Smooth muscle cell (in vitro differentiated cells): ENCODE measurements at regions not wholly inside any gene's neighbourhood (a gene's known extent, or its start where the extent isn't known, plus 50 kb on each side); places are given as distances from the start of the nearest gene placed in this dataset.

ENCODE experiments used
- DNase-seq: peaks from one replicate; lab custom pipeline; 2025; ENCODE audit not compliant: unreplicated experiment; lab: John Stamatoyannopoulos, UW
- H2AFZ ChIP-seq: fragments of 200-600 bp; sonication (generic); 2 replicates; pipeline ENCODE4 v1.6.0; 2016; ENCODE audit warnings: antibody characterized with exemption, low read depth, mild to moderate bottlenecking
- H3F3A ChIP-seq: fragments of 200-600 bp; sonication (generic); 2 replicates; pipeline ENCODE4 v1.6.0; 2017; ENCODE audit warnings: antibody characterized with exemption, low read depth
- H3K27ac ChIP-seq: fragments of 200-600 bp; sonication (generic); 2 replicates; pipeline ENCODE4 v1.5.1; 2016; ENCODE audit warnings: low read depth, mild to moderate bottlenecking
- H3K27me3 ChIP-seq: fragments of 200-600 bp; sonication (generic); 2 replicates; pipeline ENCODE4 v1.6.1; 2016; ENCODE audit warnings: low read depth, mild to moderate bottlenecking
- H3K36me3 ChIP-seq: fragments of 200-600 bp; sonication (generic); 2 replicates; pipeline ENCODE4 v1.5.1; 2016; ENCODE audit warnings: low read depth
- H3K4me1 ChIP-seq: fragments of 200-600 bp; sonication (generic); 2 replicates; pipeline ENCODE4 v1.5.1; 2016; ENCODE audit warnings: low read depth
- H3K4me2 ChIP-seq: fragments of 200-600 bp; sonication (generic); 2 replicates; pipeline ENCODE4 v1.6.0; 2016; ENCODE audit warnings: mild to moderate bottlenecking
- H3K4me3 ChIP-seq: fragments of 200-600 bp; sonication (generic); 2 replicates; pipeline ENCODE4 v1.5.1; 2016; ENCODE audit warnings: mild to moderate bottlenecking
- H3K79me2 ChIP-seq: fragments of 200-600 bp; sonication (generic); 2 replicates; pipeline ENCODE4 v1.6.0; 2016; ENCODE audit warnings: low read depth, mild to moderate bottlenecking
- H3K9ac ChIP-seq: fragments of 200-600 bp; sonication (generic); 2 replicates; pipeline ENCODE4 v1.6.0; 2016; ENCODE audit warnings: low read depth
- H3K9me3 ChIP-seq: fragments of 200-600 bp; sonication (generic); replicated peaks from 2 replicates; pipeline ENCODE4 v1.5.1; 2016; ENCODE audit warnings: low read depth
- H4K20me1 ChIP-seq: fragments of 200-600 bp; sonication (generic); 2 replicates; pipeline ENCODE4 v1.6.0; 2016; ENCODE audit warnings: low read depth
- WGBS: methylation state at CpG from one replicate; pipeline ENCODE4 v1.1.7; 2016; ENCODE audit warnings: low lambda C conversion rate; 5-methylcytosine and 5-hydroxymethylcytosine counted together
- TF ChIP-seq, protein P1 (sequence below): fragments of 200-600 bp; sonication (generic); IDR thresholded peaks from 2 replicates; pipeline ENCODE4 v1.5.1; 2017; ENCODE audit warnings: borderline replicate concordance, mild to moderate bottlenecking, antibody characterized with exemption; ENCODE audit not compliant: insufficient read depth, poor library complexity, severe bottlenecking

DNA sequence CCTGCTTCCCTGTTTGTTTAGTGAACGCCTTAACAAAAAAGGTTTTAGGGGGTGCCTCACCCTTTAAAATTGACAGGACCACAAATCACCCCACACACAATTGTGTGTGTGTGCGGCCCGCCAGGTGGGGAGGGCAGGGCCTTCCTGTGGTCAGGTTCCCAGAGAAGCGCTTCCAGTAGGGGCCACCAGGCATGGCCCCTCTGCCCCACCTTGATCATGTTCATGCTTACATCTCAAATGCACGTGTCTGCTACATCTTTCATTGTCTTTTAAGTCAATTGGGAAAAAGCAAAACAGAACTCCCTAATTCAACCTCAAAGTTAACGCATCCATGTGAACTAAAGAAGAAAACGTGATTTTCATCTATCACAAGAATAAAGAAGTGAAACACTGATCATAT is 1335.3 kb downstream of the TBC1D22A start:
- Histone ChIP-seq H2AFZ (no peak overlapping the region), H3K9me3 (no peaks in the 10 kb centered on the region), H3K36me3 (no peaks in the 10 kb centered on the region), H3K9ac (no peak overlapping the region), H3K4me2 (no peak overlapping the region), H3F3A (no peaks in the 10 kb centered on the region), H3K4me3 (no peak overlapping the region), H3K4me1 (no peaks in the 10 kb centered on the region), H4K20me1 (no peaks in the 10 kb centered on the region), H3K79me2 (no peaks in the 10 kb centered on the region), H3K27ac (no peak overlapping the region), H3K27me3 (peaks cover 65% of the 10 kb centered on the region)
- WGBS: 81% methylated on average over 7 of the region's 7 CpGs
- DNase-seq: no peak
- TF ChIP-seq, protein P1, sequence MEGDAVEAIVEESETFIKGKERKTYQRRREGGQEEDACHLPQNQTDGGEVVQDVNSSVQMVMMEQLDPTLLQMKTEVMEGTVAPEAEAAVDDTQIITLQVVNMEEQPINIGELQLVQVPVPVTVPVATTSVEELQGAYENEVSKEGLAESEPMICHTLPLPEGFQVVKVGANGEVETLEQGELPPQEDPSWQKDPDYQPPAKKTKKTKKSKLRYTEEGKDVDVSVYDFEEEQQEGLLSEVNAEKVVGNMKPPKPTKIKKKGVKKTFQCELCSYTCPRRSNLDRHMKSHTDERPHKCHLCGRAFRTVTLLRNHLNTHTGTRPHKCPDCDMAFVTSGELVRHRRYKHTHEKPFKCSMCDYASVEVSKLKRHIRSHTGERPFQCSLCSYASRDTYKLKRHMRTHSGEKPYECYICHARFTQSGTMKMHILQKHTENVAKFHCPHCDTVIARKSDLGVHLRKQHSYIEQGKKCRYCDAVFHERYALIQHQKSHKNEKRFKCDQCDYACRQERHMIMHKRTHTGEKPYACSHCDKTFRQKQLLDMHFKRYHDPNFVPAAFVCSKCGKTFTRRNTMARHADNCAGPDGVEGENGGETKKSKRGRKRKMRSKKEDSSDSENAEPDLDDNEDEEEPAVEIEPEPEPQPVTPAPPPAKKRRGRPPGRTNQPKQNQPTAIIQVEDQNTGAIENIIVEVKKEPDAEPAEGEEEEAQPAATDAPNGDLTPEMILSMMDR: no peak

DNA sequence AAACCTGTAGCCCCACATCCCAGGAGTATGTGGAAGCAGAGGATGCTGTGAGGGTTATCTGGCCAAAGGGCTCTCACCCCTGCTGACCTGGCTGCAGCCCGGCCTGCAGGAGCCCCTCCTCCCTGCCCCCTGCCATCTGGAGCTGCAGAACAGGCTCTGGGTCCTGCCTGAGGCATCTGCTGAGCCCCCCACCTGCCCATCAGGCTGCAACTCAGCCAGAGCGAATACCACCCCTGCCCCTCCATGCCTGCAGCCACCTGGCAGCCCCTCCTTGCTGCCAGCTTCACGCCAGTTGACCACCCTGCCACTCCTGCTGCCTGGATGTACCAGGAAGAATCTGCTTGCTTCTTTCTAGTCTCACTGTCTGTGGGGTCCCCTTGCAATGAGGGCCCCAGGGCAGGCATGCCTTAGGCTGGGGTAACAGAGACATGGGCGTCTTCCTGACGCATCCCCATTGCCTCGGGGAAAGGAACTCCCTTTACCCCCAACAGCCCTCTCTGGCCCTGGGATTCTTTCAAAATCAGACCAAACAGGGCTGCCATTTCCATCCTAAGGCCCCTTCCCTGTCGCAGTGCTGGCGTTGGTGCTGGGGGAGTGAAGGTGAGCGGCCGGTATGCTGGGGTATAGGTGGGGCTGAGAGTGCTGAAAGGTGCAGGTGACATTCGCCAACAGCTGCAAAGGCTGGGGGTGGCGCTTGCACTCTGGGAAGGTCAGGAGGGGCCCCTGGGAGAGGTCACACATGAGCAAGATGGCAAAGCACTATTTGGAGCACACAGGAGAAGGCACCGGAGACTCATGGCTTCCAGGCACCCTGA is 1334.6 kb downstream of the TBC1D22A start:
- Histone ChIP-seq H3K4me2 (no peak overlapping the region), H3K9ac (no peak overlapping the region), H3K27ac (no peak overlapping the region), H3K4me3 (no peak overlapping the region), H3K36me3 (no peaks in the 10 kb centered on the region), H4K20me1 (no peaks in the 10 kb centered on the region), H3K4me1 (no peaks in the 10 kb centered on the region), H3K9me3 (no peaks in the 10 kb centered on the region), H3K27me3 (peaks cover 71% of the 10 kb centered on the region), H2AFZ (no peak overlapping the region), H3F3A (no peaks in the 10 kb centered on the region), H3K79me2 (no peaks in the 10 kb centered on the region)
- TF ChIP-seq, protein P1: no peak
- no peak for DNase-seq
- WGBS: 72% methylated on average over 13 of the region's 13 CpGs

DNA sequence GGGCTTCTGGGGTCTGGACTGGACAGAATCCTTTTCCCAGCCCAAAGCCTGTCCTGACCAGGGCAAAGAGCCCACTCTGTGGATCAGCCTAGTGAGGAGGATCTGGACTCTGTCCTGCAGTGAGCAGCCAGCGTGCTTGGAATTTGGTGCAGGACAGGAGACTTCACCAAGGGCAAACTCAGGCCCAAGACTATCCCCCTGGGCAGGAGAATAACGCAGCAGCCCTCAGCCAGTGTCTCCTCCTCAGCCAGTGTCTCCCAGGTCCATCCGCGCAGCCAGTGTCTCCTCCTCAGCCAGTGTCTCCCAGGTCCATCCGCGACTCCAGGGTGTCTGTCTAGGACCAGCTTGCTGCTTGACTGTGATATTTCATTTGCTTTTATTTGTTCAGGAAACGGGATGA is 1334.0 kb downstream of the TBC1D22A start:
- Histone ChIP-seq H4K20me1 (no peaks in the 10 kb centered on the region), H3K4me2 (no peak overlapping the region), H3K27me3 (peaks cover 72% of the 10 kb centered on the region), H2AFZ (no peak overlapping the region), H3K27ac (no peak overlapping the region), H3K4me1 (no peaks in the 10 kb centered on the region), H3K9ac (no peak overlapping the region), H3K9me3 (no peaks in the 10 kb centered on the region), H3K4me3 (no peak overlapping the region), H3K79me2 (no peaks in the 10 kb centered on the region), H3F3A (no peaks in the 10 kb centered on the region), H3K36me3 (no peaks in the 10 kb centered on the region)
- no peak for DNase-seq
- TF ChIP-seq, protein P1: no peak
- 86% methylated on average over 7 of the region's 7 CpGs for WGBS

DNA sequence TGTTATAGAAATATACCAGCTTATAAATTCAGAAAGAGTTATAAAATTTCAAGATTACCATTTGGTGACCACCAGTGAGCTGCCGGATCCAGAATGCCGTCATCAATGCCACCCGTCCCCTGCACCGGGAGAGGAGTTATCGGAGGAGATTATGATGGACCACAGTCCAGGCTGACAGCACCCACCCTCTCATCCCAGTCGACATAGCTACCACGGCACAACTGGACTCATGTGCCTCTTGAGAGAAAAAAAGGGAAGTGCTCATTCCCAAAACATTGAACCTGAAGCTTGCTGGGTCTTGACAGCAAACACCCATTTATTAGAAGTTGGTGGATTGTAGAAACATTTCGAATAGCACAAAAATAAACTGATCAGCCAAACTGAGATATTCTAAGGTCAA is 1331.5 kb downstream of the TBC1D22A start:
- H3K27ac ChIP-seq: no peak overlapping the region
- no peak overlapping the region for H2AFZ ChIP-seq
- H3F3A ChIP-seq: no peaks in the 10 kb centered on the region
- H3K79me2 ChIP-seq: no peaks in the 10 kb centered on the region
- no peaks in the 10 kb centered on the region for H3K9me3 ChIP-seq
- no peak overlapping the region for H3K4me3 ChIP-seq
- no peaks in the 10 kb centered on the region for H4K20me1 ChIP-seq
- TF ChIP-seq, protein P1: no peak
- DNase-seq: no peak
- H3K9ac ChIP-seq: no peak overlapping the region
- peaks cover 53% of the 10 kb centered on the region for H3K27me3 ChIP-seq
- WGBS: 93% methylated on average over 8 of the region's 8 CpGs
- no peaks in the 10 kb centered on the region for H3K4me1 ChIP-seq
- no peak overlapping the region for H3K4me2 ChIP-seq
- H3K36me3 ChIP-seq: no peaks in the 10 kb centered on the region
